ENCODE measurements at regions not wholly inside any gene's neighbourhood (a gene's known extent, or its start where the extent isn't known, plus 50 kb on each side); places are given as distances from the start of the nearest gene placed in this dataset.

- H2BK20ac ChIP-seq (ENCODE audit: low read depth, low read length, poor library complexity, severe bottlenecking) = no peak overlapping the region
- Mint-ChIP-seq H3K27ac (no peak overlapping the region), H3K9me3 (no peaks in the 10 kb centered on the region), H3K4me3 (no peak overlapping the region), H3K36me3 (ENCODE audit: insufficient read depth in 1 of 3, low read depth in 3 of 3) (no peaks in the 10 kb centered on the region), H3K4me1 (no peaks in the 10 kb centered on the region), H3K27me3 (ENCODE audit: low read depth) (no peaks in the 10 kb centered on the region; the same call in 1 of the 2 replicates)
- no peak overlapping the region for H3K56ac ChIP-seq (ENCODE audit: insufficient read length, low read depth, low read length)
- DNase-seq = no peak
- H3K79me2 ChIP-seq (ENCODE audit: insufficient read depth, low read length) = no peaks in the 10 kb centered on the region
- no peaks in the 10 kb centered on the region for H3K79me1 ChIP-seq (ENCODE audit: insufficient read depth, low read depth, low read length, poor library complexity, severe bottlenecking)
- H2AK5ac ChIP-seq (ENCODE audit: insufficient read length, low read length) = no peak overlapping the region
- no peak overlapping the region for H2AFZ ChIP-seq (ENCODE audit: low read length)
- no peak overlapping the region for H3K18ac ChIP-seq (ENCODE audit: insufficient read length, low read depth, low read length)
- no peak overlapping the region for H3K23ac ChIP-seq (ENCODE audit: insufficient read length, low read depth, low read length)
- no peaks in the 10 kb centered on the region for H4K20me1 ChIP-seq (ENCODE audit: control insufficient read depth, insufficient read depth, insufficient read length)
- H4K91ac ChIP-seq (ENCODE audit: insufficient read length, low read depth, low read length) = no peak overlapping the region
- H2BK120ac ChIP-seq (ENCODE audit: low read depth, low read length, poor library complexity, severe bottlenecking) = no peak overlapping the region
- no peak overlapping the region for H3K4me2 ChIP-seq (ENCODE audit: insufficient read depth, insufficient read length, low read length)
- TF ChIP-seq, protein P1, sequence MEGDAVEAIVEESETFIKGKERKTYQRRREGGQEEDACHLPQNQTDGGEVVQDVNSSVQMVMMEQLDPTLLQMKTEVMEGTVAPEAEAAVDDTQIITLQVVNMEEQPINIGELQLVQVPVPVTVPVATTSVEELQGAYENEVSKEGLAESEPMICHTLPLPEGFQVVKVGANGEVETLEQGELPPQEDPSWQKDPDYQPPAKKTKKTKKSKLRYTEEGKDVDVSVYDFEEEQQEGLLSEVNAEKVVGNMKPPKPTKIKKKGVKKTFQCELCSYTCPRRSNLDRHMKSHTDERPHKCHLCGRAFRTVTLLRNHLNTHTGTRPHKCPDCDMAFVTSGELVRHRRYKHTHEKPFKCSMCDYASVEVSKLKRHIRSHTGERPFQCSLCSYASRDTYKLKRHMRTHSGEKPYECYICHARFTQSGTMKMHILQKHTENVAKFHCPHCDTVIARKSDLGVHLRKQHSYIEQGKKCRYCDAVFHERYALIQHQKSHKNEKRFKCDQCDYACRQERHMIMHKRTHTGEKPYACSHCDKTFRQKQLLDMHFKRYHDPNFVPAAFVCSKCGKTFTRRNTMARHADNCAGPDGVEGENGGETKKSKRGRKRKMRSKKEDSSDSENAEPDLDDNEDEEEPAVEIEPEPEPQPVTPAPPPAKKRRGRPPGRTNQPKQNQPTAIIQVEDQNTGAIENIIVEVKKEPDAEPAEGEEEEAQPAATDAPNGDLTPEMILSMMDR (conservative IDR thresholded peaks at IDR 0.05) = peak; percentile 68
- H3K23me2 ChIP-seq (ENCODE audit: insufficient read length, low read depth, low read length, poor library complexity, severe bottlenecking) = no peaks in the 10 kb centered on the region
- no peak overlapping the region for H3T11ph ChIP-seq (ENCODE audit: low read length)
- H2BK15ac ChIP-seq (ENCODE audit: low read depth, low read length) = no peak overlapping the region
- H2BK5ac ChIP-seq (ENCODE audit: insufficient read length, low read length) = no peak overlapping the region
- no peaks in the 10 kb centered on the region for H3K27me3 ChIP-seq (ENCODE audit: insufficient read depth, low read length)
- no peak overlapping the region for H3K27ac ChIP-seq (ENCODE audit: insufficient read length, low read depth, low read length)
- H3K9me3 ChIP-seq (ENCODE audit: control insufficient read depth, low read depth, low read length) = no peaks in the 10 kb centered on the region
- H3K4me1 ChIP-seq (ENCODE audit: insufficient read depth, low read length) = no peaks in the 10 kb centered on the region
- H2BK12ac ChIP-seq (ENCODE audit: insufficient read length, low read depth, low read length) = no peak overlapping the region
- H3K9ac ChIP-seq (ENCODE audit: extremely low read depth, insufficient read length, low read length) = no peak overlapping the region
- no peak overlapping the region for H3K14ac ChIP-seq (ENCODE audit: insufficient read depth, low read length)
- no peak overlapping the region for H3K4ac ChIP-seq (ENCODE audit: low read depth, low read length)
- H4K5ac ChIP-seq (ENCODE audit: insufficient read length, low read depth, low read length) = no peak overlapping the region
- no peak overlapping the region for H4K8ac ChIP-seq (replicated peaks; ENCODE audit: insufficient read length, low read depth, low read length)
Observed at GRCh38 chr1:190633488-190633887, 155.8 kb upstream of the BRINP3 start.
